ENCODE measurements at regions not wholly inside any gene's neighbourhood (a gene's known extent, or its start where the extent isn't known, plus 50 kb on each side); places are given as distances from the start of the nearest gene placed in this dataset.

DNA sequence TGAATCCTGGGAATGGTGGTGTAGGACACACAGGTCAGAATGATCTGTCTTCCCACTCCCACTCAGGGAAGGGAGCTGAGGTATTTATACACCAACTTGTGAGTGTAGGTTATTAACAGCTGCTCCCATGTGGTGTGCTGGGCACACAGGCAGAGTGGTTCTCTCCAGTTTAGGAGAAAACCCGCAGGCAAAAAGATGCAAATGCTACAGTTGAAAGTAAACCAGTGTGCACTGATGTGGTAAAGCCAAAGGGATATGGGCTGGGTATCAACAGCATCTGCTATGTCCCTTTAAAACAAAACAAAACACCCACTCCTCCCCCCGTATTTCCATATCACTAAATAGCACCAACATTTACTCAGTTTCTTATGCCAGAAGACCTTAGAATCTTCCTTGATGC is 75.4 kb upstream of the SYT13 start:
- DNase-seq = no peak
- H3K27ac ChIP-seq = no peak overlapping the region
- TF ChIP-seq, protein P1, sequence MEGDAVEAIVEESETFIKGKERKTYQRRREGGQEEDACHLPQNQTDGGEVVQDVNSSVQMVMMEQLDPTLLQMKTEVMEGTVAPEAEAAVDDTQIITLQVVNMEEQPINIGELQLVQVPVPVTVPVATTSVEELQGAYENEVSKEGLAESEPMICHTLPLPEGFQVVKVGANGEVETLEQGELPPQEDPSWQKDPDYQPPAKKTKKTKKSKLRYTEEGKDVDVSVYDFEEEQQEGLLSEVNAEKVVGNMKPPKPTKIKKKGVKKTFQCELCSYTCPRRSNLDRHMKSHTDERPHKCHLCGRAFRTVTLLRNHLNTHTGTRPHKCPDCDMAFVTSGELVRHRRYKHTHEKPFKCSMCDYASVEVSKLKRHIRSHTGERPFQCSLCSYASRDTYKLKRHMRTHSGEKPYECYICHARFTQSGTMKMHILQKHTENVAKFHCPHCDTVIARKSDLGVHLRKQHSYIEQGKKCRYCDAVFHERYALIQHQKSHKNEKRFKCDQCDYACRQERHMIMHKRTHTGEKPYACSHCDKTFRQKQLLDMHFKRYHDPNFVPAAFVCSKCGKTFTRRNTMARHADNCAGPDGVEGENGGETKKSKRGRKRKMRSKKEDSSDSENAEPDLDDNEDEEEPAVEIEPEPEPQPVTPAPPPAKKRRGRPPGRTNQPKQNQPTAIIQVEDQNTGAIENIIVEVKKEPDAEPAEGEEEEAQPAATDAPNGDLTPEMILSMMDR (IDR thresholded peaks at IDR 0.05) = no peak
- H3K27me3 ChIP-seq = peaks cover 0 to 18% (median 0%) of the 10 kb centered on the region in 7 donors
- H3K36me3 ChIP-seq = no peaks in the 10 kb centered on the region
- no peak for ATAC-seq
- no peaks in the 10 kb centered on the region for H3K4me1 ChIP-seq
- intact Hi-C loops (cut with DNase I) = no loop called here
- WGBS, 2 donors = 71 to 83% methylated on average over 2 of the region's 2 CpGs
- no peaks in the 10 kb centered on the region for H3K9me3 ChIP-seq
- H3K4me3 ChIP-seq = no peak overlapping the region

DNA sequence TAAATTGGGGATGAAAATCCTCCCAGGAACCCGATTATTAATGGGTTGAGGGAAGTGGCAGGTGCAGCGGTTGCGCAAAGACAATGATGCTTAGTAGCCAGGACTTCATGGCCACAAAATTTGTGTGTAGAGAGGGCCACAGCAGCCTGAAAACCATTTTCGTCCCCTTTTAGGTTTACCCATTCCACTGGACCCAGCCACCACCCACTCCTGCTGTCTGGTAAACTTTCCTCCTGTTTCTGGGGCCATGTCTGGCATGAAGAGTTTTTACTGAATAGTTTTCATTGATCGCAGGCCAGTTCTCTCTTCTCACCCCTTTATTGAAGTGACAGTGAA is 69.5 kb upstream of the SYT13 start:
- WGBS, 2 donors = 19 to 20% methylated on average over 5 of the region's 5 CpGs
- H3K27ac ChIP-seq = peak overlapping the region in 9 of 10 donors; percentile 47 to 77 (median 61)
- intact Hi-C loops (cut with DNase I) = no loop called here
- no peaks in the 10 kb centered on the region for H3K36me3 ChIP-seq
- H3K4me1 ChIP-seq = peaks cover 0 to 14% (median 9%) of the 10 kb centered on the region in 9 donors
- TF ChIP-seq, protein P1 (IDR thresholded peaks at IDR 0.05) = no peak
- ATAC-seq = peak in 3 of 8 donors; percentile 8 to 33 (median 21)
- no peak for DNase-seq
- no peaks in the 10 kb centered on the region for H3K9me3 ChIP-seq
- H3K4me3 ChIP-seq = peak overlapping the region; percentile 61 to 77 (median 68)
- peaks cover 0 to 18% (median 0%) of the 10 kb centered on the region in 7 donors for H3K27me3 ChIP-seq

DNA sequence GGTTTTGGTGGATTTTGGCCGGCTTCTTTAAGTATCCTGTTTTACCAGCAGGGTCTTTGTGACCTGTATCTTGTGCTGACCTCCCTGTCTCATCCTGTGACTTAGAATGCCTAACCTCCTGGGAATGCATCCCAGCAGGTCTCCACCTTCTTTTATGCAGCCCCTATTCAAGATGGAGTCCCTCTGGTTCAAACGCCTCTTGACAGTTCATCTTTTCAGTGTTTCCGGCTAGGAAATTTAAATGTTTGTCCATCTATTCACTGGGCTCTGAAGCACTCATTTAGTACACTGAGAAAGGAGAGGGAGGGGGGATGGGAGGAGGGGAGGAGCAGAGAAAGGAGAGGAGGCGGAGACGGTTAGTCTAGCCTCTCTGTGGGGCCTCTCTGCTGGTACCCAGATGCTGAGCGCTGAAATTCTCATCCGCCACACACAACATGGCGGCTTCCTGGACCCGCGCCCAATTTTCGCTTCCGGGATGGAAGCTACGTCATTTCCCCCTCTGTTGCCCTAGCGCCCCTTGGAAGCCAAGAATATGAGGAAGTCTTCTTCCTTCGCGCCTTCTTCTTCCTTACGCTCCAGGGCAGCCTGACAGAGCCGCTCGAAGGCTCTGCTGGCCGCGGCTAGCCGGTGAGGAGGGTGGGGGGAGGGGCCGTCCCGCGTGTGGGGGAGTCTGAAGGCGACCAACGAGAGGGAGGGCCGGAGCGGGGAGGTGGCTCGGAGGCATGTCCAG is 69.0 kb upstream of the SYT13 start:
- DNase-seq (peak; percentile 90 to 91), ATAC-seq (peak; percentile 85 to 98 (median 95))
- H3K4me3 ChIP-seq = peak overlapping the region; percentile 61 to 77 (median 68)
- peak overlapping the region in 9 of 10 donors; percentile 47 to 77 (median 61) for H3K27ac ChIP-seq
- intact Hi-C loops (cut with DNase I) = no loop called here
- H3K9me3 ChIP-seq = no peaks in the 10 kb centered on the region
- no peaks in the 10 kb centered on the region for H3K36me3 ChIP-seq
- peaks cover 0 to 14% (median 9%) of the 10 kb centered on the region in 9 donors for H3K4me1 ChIP-seq
- TF ChIP-seq, protein P1 (IDR thresholded peaks at IDR 0.05) = no peak
- 8% methylated on average over 30 of the region's 30 CpGs for WGBS, 2 donors
- H3K27me3 ChIP-seq = peaks cover 0 to 18% (median 0%) of the 10 kb centered on the region in 7 donors

DNA sequence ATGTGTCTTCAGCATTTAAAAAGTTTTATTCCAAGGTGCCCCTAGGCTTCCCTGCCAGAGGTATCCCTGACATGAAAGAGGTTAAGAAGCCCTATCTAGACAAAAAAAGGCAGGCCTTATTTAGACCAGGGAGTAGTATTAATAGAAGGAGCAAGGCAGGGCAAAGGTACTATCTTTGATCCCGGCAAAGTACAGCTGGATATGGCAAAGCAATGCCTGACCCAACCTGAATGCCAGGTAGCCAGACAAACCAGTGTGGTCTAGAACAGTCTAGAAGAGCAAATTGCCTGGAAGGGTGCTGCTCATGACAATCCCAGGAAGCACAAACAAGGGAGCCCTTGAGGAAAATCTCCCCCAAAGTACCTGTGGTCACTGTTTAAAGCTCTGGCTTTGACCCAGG is 62.6 kb upstream of the SYT13 start:
- no peak overlapping the region for H3K27ac ChIP-seq
- TF ChIP-seq, protein P1 (IDR thresholded peaks at IDR 0.05) = no peak
- peaks cover 0 to 23% (median 2%) of the 10 kb centered on the region in 7 donors for H3K27me3 ChIP-seq
- H3K4me3 ChIP-seq = no peak overlapping the region
- peaks cover 0 to 7% (median 0%) of the 10 kb centered on the region in 9 donors for H3K4me1 ChIP-seq
- ATAC-seq (peak in 1 of 8 donors; percentile 31), DNase-seq (no peak)
- intact Hi-C loops (cut with DNase I) = no loop called here
- H3K36me3 ChIP-seq = no peaks in the 10 kb centered on the region
- no peaks in the 10 kb centered on the region for H3K9me3 ChIP-seq
- WGBS, 2 donors = 50 to 67% methylated on average over 1 of the region's 1 CpG
